Muscle layer of colon (tissue), 2 donors: ENCODE measurements at regions not wholly inside any gene's neighbourhood (a gene's known extent, or its start where the extent isn't known, plus 50 kb on each side); places are given as distances from the start of the nearest gene placed in this dataset.
A peak's percentile ranks its signal among the peaks of the same experiment; 100 is the strongest.

ENCODE experiments used
- H3K27ac ChIP-seq: one replicate; pipeline ENCODE4 v1.7.0; 2013; ENCODE audit warnings: low read depth, mild to moderate bottlenecking, low read length, moderate library complexity
- H3K27me3 ChIP-seq, 2 donors: one replicate each; pipeline ENCODE4 v1.7.0; 2013; ENCODE audit warnings: low read length in 2 of 2, mild to moderate bottlenecking in 2 of 2; ENCODE audit not compliant: insufficient read depth in 2 of 2, control insufficient read depth in 1 of 2
- H3K36me3 ChIP-seq: one replicate; pipeline ENCODE4 v1.7.0; 2013; ENCODE audit warnings: mild to moderate bottlenecking, low read length; ENCODE audit not compliant: insufficient read depth
- H3K4me1 ChIP-seq: one replicate; pipeline ENCODE4 v1.7.0; 2013; ENCODE audit warnings: mild to moderate bottlenecking, low read length; ENCODE audit not compliant: insufficient read depth
- H3K4me3 ChIP-seq, 2 donors: one replicate each; pipeline ENCODE4 v1.7.0; 2013; ENCODE audit warnings: low read length in 2 of 2, low read depth in 1 of 2, mild to moderate bottlenecking in 1 of 2, moderate library complexity in 1 of 2
- H3K9ac ChIP-seq: one replicate; pipeline ENCODE4 v1.7.0; 2013; ENCODE audit warnings: low read length
- H3K9me3 ChIP-seq: one replicate; pipeline ENCODE4 v1.7.0; 2013; ENCODE audit warnings: mild to moderate bottlenecking, low read length
- donor health status: abdominal sarcoma.
- donor health status: Adenocarcinoma of cecum.

- no peak overlapping the region for H3K9ac ChIP-seq
- H3K27ac ChIP-seq, result no peak overlapping the region
- no peaks in the 10 kb centered on the region for H3K9me3 ChIP-seq
- no peak overlapping the region for H3K4me3 ChIP-seq
- H3K4me1 ChIP-seq, result peaks cover 20% of the 10 kb centered on the region
- no peaks in the 10 kb centered on the region for H3K27me3 ChIP-seq
- no peaks in the 10 kb centered on the region for H3K36me3 ChIP-seq
Observed at GRCh38 chr2:226483143-226483542, 316.5 kb downstream of the IRS1 start.

- peak overlapping the region; percentile 4 for H3K9ac ChIP-seq
- peak overlapping the region; percentile 98 for H3K27ac ChIP-seq
- no peaks in the 10 kb centered on the region for H3K36me3 ChIP-seq
Observed at GRCh38 chr2:226478109-226478809, 321.4 kb downstream of the IRS1 start.

GRCh38 chr2:226477221-226478108 is 322.2 kb downstream of the IRS1 start:
- Histone ChIP-seq H3K27me3 (no peaks in the 10 kb centered on the region), H3K36me3 (no peaks in the 10 kb centered on the region), H3K27ac (peak overlapping the region; percentile 98), H3K9me3 (no peaks in the 10 kb centered on the region), H3K4me1 (peaks cover 23% of the 10 kb centered on the region), H3K4me3 (no peak overlapping the region), H3K9ac (no peak overlapping the region)

More at GRCh38 chr2:226478109-226478809, 321.4 kb downstream of the IRS1 start:
- Histone ChIP-seq H3K4me3 (no peak overlapping the region), H3K4me1 (peaks cover 23% of the 10 kb centered on the region), H3K9me3 (no peaks in the 10 kb centered on the region), H3K27me3 (no peaks in the 10 kb centered on the region)

GRCh38 chr2:226475650-226476049 is 324.0 kb downstream of the IRS1 start:
- no peaks in the 10 kb centered on the region for H3K9me3 ChIP-seq
- H3K27me3 ChIP-seq, result no peaks in the 10 kb centered on the region
- no peaks in the 10 kb centered on the region for H3K36me3 ChIP-seq
- no peak overlapping the region for H3K27ac ChIP-seq
- H3K4me3 ChIP-seq, result no peak overlapping the region
- no peak overlapping the region for H3K9ac ChIP-seq
- H3K4me1 ChIP-seq, result peaks cover 23% of the 10 kb centered on the region

- Histone ChIP-seq H3K27me3 (no peaks in the 10 kb centered on the region), H3K9me3 (no peaks in the 10 kb centered on the region), H3K4me3 (no peak overlapping the region), H3K9ac (no peak overlapping the region), H3K36me3 (no peaks in the 10 kb centered on the region), H3K27ac (no peak overlapping the region), H3K4me1 (peaks cover 23% of the 10 kb centered on the region)
Observed at GRCh38 chr2:226474131-226474530, 325.5 kb downstream of the IRS1 start.

- Histone ChIP-seq H3K4me3 (no peak overlapping the region), H3K36me3 (no peaks in the 10 kb centered on the region), H3K27ac (no peak overlapping the region), H3K4me1 (peaks cover 3% of the 10 kb centered on the region), H3K9ac (no peak overlapping the region), H3K27me3 (no peaks in the 10 kb centered on the region), H3K9me3 (no peaks in the 10 kb centered on the region)
Observed at GRCh38 chr2:226471987-226472470, 327.6 kb downstream of the IRS1 start.

GRCh38 chr2:226467633-226468032 is 332.0 kb downstream of the IRS1 start:
- H3K4me3 ChIP-seq, result no peak overlapping the region
- H3K27ac ChIP-seq, result no peak overlapping the region
- no peaks in the 10 kb centered on the region for H3K36me3 ChIP-seq
- no peaks in the 10 kb centered on the region for H3K27me3 ChIP-seq
- H3K9me3 ChIP-seq, result no peaks in the 10 kb centered on the region
- no peak overlapping the region for H3K9ac ChIP-seq
- no peaks in the 10 kb centered on the region for H3K4me1 ChIP-seq

- Histone ChIP-seq H3K9ac (no peak overlapping the region), H3K4me1 (no peaks in the 10 kb centered on the region), H3K27me3 (no peaks in the 10 kb centered on the region), H3K36me3 (no peaks in the 10 kb centered on the region), H3K9me3 (no peaks in the 10 kb centered on the region), H3K4me3 (no peak overlapping the region), H3K27ac (no peak overlapping the region)
Observed at GRCh38 chr2:226467221-226467620, 332.4 kb downstream of the IRS1 start.

- H3K9me3 ChIP-seq, result no peaks in the 10 kb centered on the region
- H3K4me1 ChIP-seq, result no peaks in the 10 kb centered on the region
- no peaks in the 10 kb centered on the region for H3K36me3 ChIP-seq
- no peak overlapping the region for H3K27ac ChIP-seq
- no peaks in the 10 kb centered on the region for H3K27me3 ChIP-seq
- no peak overlapping the region for H3K9ac ChIP-seq
- no peak overlapping the region for H3K4me3 ChIP-seq
Observed at GRCh38 chr2:226466589-226466988, 333.0 kb downstream of the IRS1 start.

- Histone ChIP-seq H3K4me3 (no peak overlapping the region), H3K27me3 (no peaks in the 10 kb centered on the region), H3K9ac (no peak overlapping the region), H3K4me1 (no peaks in the 10 kb centered on the region), H3K36me3 (no peaks in the 10 kb centered on the region), H3K27ac (no peak overlapping the region), H3K9me3 (no peaks in the 10 kb centered on the region)
Observed at GRCh38 chr2:226466124-226466523, 333.5 kb downstream of the IRS1 start.

GRCh38 chr2:226464380-226464779 is 335.2 kb downstream of the IRS1 start:
- Histone ChIP-seq H3K9ac (no peak overlapping the region), H3K4me1 (no peaks in the 10 kb centered on the region), H3K27ac (no peak overlapping the region), H3K27me3 (no peaks in the 10 kb centered on the region), H3K9me3 (no peaks in the 10 kb centered on the region), H3K4me3 (no peak overlapping the region), H3K36me3 (no peaks in the 10 kb centered on the region)
